Trophoblast cell (in vitro differentiated cells and primary cell): ENCODE measurements at regions not wholly inside any gene's neighbourhood (a gene's known extent, or its start where the extent isn't known, plus 50 kb on each side); places are given as distances from the start of the nearest gene placed in this dataset.

Experiments
- DNase-seq, 2 donors: peaks; one replicate each; pipeline ENCODE4 v3.0.0-alpha.2; 2016
- H2AFZ ChIP-seq: 2 replicates; pipeline ENCODE4 v1.6.1; 2013; ENCODE audit warnings: low read length, moderate library complexity, mild to moderate bottlenecking; ENCODE audit not compliant: insufficient read depth, poor library complexity
- H2AK5ac ChIP-seq: 2 replicates; pipeline ENCODE4 v1.6.1; 2013; ENCODE audit warnings: mild to moderate bottlenecking, low read length
- H2BK120ac ChIP-seq: 2 replicates; pipeline ENCODE4 v1.6.1; 2013; ENCODE audit warnings: low read length, mild to moderate bottlenecking, moderate library complexity; ENCODE audit not compliant: insufficient read depth, poor library complexity
- H2BK12ac ChIP-seq: 2 replicates; pipeline ENCODE4 v1.6.1; 2013; ENCODE audit warnings: mild to moderate bottlenecking, low read length, moderate library complexity
- H2BK5ac ChIP-seq: 2 replicates; pipeline ENCODE4 v1.6.1; 2013; ENCODE audit warnings: low read length, low read depth, moderate library complexity, mild to moderate bottlenecking; ENCODE audit not compliant: poor library complexity
- H3K14ac ChIP-seq: 2 replicates; pipeline ENCODE4 v1.6.1; 2013; ENCODE audit warnings: mild to moderate bottlenecking, low read length
- H3K18ac ChIP-seq: 2 replicates; pipeline ENCODE4 v1.6.1; 2013; ENCODE audit warnings: mild to moderate bottlenecking, low read length
- H3K23ac ChIP-seq: 2 replicates; pipeline ENCODE4 v1.6.1; 2013; ENCODE audit warnings: low read length
- H3K27ac ChIP-seq: 2 replicates; pipeline ENCODE4 v1.5.1; 2013; ENCODE audit warnings: low read depth, mild to moderate bottlenecking, inconsistent platforms, low read length, moderate library complexity
- H3K27me3 ChIP-seq: 2 replicates; pipeline ENCODE4 v1.6.1; 2013; ENCODE audit warnings: inconsistent platforms, mild to moderate bottlenecking, low read length, moderate library complexity; ENCODE audit not compliant: insufficient read depth
- H3K36me3 ChIP-seq, 2 experiments: 1 replicate in 1 of 2; 2 replicates in 1 of 2; pipeline ENCODE4 v1.6.1; 2013; ENCODE audit warnings: low read length in 2 of 2, mild to moderate bottlenecking in 2 of 2, moderate library complexity in 1 of 2; ENCODE audit not compliant: insufficient read depth in 2 of 2, control insufficient read depth in 1 of 2
- H3K4ac ChIP-seq: 2 replicates; pipeline ENCODE4 v1.6.1; 2013; ENCODE audit warnings: low read depth, mild to moderate bottlenecking, low read length, moderate library complexity
- H3K4me1 ChIP-seq, 2 experiments: 1 replicate in 1 of 2; 2 replicates in 1 of 2; pipeline ENCODE4 v1.6.1; 2013; ENCODE audit warnings: low read length in 2 of 2, mild to moderate bottlenecking in 2 of 2, moderate library complexity in 1 of 2; ENCODE audit not compliant: insufficient read depth in 2 of 2, control insufficient read depth in 1 of 2
- H3K4me2 ChIP-seq: 2 replicates; pipeline ENCODE4 v1.6.1; 2013; ENCODE audit warnings: inconsistent platforms, mild to moderate bottlenecking, low read length, moderate library complexity
- H3K4me3 ChIP-seq: 2 replicates; pipeline ENCODE4 v1.5.1; 2013; ENCODE audit warnings: mild to moderate bottlenecking, low read depth, low read length, inconsistent platforms
- H3K79me1 ChIP-seq: one replicate; pipeline ENCODE4 v1.6.1; 2013; ENCODE audit warnings: low read length
- H3K79me2 ChIP-seq: 2 replicates; pipeline ENCODE4 v1.6.1; 2013; ENCODE audit warnings: low read length, mild to moderate bottlenecking; ENCODE audit not compliant: control insufficient read depth, insufficient read depth, poor library complexity
- H3K9ac ChIP-seq: 2 replicates; pipeline ENCODE4 v1.6.1; 2013; ENCODE audit warnings: mild to moderate bottlenecking, low read length
- H3K9me3 ChIP-seq: 2 replicates; pipeline ENCODE4 v1.6.1; 2013; ENCODE audit warnings: low read depth, mild to moderate bottlenecking, control low read depth, inconsistent platforms, low read length; ENCODE audit not compliant: insufficient read depth
- H4K12ac ChIP-seq: 2 replicates; pipeline ENCODE4 v1.6.1; 2013; ENCODE audit warnings: low read depth, mild to moderate bottlenecking, low read length, moderate library complexity
- H4K8ac ChIP-seq: 2 replicates; pipeline ENCODE4 v1.6.1; 2013; ENCODE audit warnings: low read depth, mild to moderate bottlenecking, low read length, moderate library complexity
- H4K91ac ChIP-seq: one replicate; pipeline ENCODE4 v1.6.1; 2013; ENCODE audit warnings: low read depth, mild to moderate bottlenecking, low read length, moderate library complexity
- WGBS: extraction: QIAGEN DNeasy Blood & Tissue Kit; methylation state at CpG from one replicate; pipeline ENCODE4 v1.1.7; 2013; ENCODE audit warnings: missing lambda C conversion rate; ENCODE audit not compliant: insufficient read length, insufficient coverage; ENCODE audit errors: extremely low coverage; 5-methylcytosine and 5-hydroxymethylcytosine counted together

DNA sequence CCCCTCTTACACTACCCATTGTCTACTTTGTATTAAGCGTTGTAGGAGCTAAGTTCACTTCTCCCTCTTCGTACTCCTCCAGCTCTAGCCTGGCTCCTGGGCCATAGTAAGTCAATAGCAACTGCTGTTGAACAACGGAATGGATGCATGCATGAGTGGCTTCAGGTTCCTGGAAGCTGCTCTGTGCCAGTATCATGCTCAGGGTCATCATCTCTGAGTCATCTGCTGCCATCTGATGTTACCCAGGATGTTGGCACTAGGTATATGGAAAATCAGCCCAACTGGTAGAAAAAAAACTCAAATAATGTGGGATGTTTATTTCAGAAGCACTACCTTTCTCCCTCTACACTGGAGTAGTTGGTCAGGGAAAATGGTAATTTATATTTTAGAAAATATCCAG, 536.8 kb downstream of the NPIPA7 start:
- Histone ChIP-seq H3K23ac (no peak overlapping the region), H3K9ac (no peak overlapping the region), H3K9me3 (no peaks in the 10 kb centered on the region), H3K4me1 (no peaks in the 10 kb centered on the region), H2BK120ac (no peak overlapping the region), H4K12ac (no peak overlapping the region), H3K36me3 (no peaks in the 10 kb centered on the region), H4K91ac (no peak overlapping the region), H3K79me2 (no peaks in the 10 kb centered on the region), H4K8ac (no peak overlapping the region), H3K79me1 (no peaks in the 10 kb centered on the region), H3K18ac (no peak overlapping the region), H3K4ac (no peak overlapping the region), H3K27me3 (no peaks in the 10 kb centered on the region), H3K14ac (no peak overlapping the region), H2AK5ac (no peak overlapping the region), H2BK12ac (no peak overlapping the region), H3K4me2 (no peak overlapping the region), H2AFZ (no peak overlapping the region), H3K4me3 (no peak overlapping the region), H3K27ac (no peak overlapping the region), H2BK5ac (no peak overlapping the region)
- no CpG with 5 or more reads among the region's 3 CpGs for WGBS
- DNase-seq = no peak

- no peak overlapping the region for H3K18ac ChIP-seq
- no peak overlapping the region for H3K23ac ChIP-seq
- no peaks in the 10 kb centered on the region for H3K79me2 ChIP-seq
- no peak overlapping the region for H3K9ac ChIP-seq
- H3K79me1 ChIP-seq = no peaks in the 10 kb centered on the region
- H3K4ac ChIP-seq = no peak overlapping the region
- no peak overlapping the region for H4K8ac ChIP-seq
- no peak overlapping the region for H2BK5ac ChIP-seq
- no peaks in the 10 kb centered on the region for H3K4me1 ChIP-seq
- H3K4me3 ChIP-seq = no peak overlapping the region
- H3K36me3 ChIP-seq = no peaks in the 10 kb centered on the region
- WGBS = no CpG with 5 or more reads among the region's 10 CpGs
- H3K14ac ChIP-seq = no peak overlapping the region
- H4K91ac ChIP-seq = no peak overlapping the region
- H3K9me3 ChIP-seq = no peaks in the 10 kb centered on the region
- no peak overlapping the region for H2BK12ac ChIP-seq
- no peak overlapping the region for H2AFZ ChIP-seq
- no peak for DNase-seq
- no peak overlapping the region for H4K12ac ChIP-seq
- H3K27me3 ChIP-seq = no peaks in the 10 kb centered on the region
- no peak overlapping the region for H3K27ac ChIP-seq
- no peak overlapping the region for H3K4me2 ChIP-seq
- no peak overlapping the region for H2AK5ac ChIP-seq
- H2BK120ac ChIP-seq = no peak overlapping the region
Observed at GRCh38 chr16:16917191-16917785, 538.3 kb downstream of the NPIPA7 start.

DNA sequence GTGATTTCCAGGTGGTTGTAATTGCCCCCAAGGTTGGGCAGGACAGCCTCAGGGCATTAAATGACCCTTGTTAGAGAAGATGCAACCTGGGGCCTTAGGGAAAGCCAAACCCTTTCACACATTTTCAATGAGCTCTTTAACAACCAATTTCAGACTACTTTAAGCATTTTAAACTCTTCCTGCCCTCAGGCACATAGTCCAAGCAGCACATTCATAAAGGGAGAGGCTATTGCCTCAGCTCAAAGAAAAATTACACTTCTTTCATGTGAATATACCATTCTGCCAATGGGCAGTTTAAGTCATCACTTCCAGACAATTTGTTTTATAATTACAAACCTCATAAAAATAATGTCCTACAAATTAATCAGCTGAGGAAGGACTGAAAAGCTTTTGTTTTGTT, 544.5 kb downstream of the NPIPA7 start:
- no peak overlapping the region for H4K8ac ChIP-seq
- H2BK12ac ChIP-seq = no peak overlapping the region
- no peaks in the 10 kb centered on the region for H3K79me2 ChIP-seq
- H4K91ac ChIP-seq = no peak overlapping the region
- H3K36me3 ChIP-seq = no peaks in the 10 kb centered on the region
- no peak overlapping the region for H3K4me3 ChIP-seq
- no peak overlapping the region for H2BK120ac ChIP-seq
- no peaks in the 10 kb centered on the region for H3K27me3 ChIP-seq
- peak in 1 of 2 donors; percentile 54 for DNase-seq
- H3K4ac ChIP-seq = no peak overlapping the region
- no peak overlapping the region for H3K14ac ChIP-seq
- no peak overlapping the region for H3K18ac ChIP-seq
- no peak overlapping the region for H3K23ac ChIP-seq
- no peak overlapping the region for H2BK5ac ChIP-seq
- no peaks in the 10 kb centered on the region for H3K9me3 ChIP-seq
- H4K12ac ChIP-seq = no peak overlapping the region
- H2AK5ac ChIP-seq = no peak overlapping the region
- no peak overlapping the region for H2AFZ ChIP-seq
- H3K79me1 ChIP-seq = no peaks in the 10 kb centered on the region
- H3K27ac ChIP-seq = no peak overlapping the region
- H3K9ac ChIP-seq = no peak overlapping the region
- H3K4me2 ChIP-seq = no peak overlapping the region
- no peaks in the 10 kb centered on the region for H3K4me1 ChIP-seq

DNA sequence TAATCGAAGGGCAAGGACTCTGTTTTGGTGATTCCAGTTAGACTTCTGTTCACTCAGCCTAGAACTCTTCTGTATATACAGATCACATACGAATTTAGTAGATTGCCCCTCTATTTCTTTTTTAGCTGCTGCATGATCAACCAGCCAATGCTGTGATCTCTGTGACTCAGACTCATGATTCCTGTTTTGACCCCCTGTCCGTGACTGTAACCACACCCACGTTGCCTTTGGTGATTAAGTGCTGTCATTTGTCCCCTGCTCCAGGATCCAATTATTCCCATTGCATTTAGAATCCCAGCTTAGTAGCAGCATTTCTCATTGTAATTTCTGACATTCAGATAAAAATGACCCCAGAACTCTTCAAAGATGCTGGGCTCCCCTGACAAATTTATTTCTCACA, 545.7 kb downstream of the NPIPA7 start:
- Histone ChIP-seq H2BK5ac (no peak overlapping the region), H3K14ac (no peak overlapping the region), H3K4me3 (no peak overlapping the region), H3K79me2 (no peaks in the 10 kb centered on the region), H3K27me3 (no peaks in the 10 kb centered on the region), H2AK5ac (no peak overlapping the region), H2AFZ (no peak overlapping the region), H3K4me1 (no peaks in the 10 kb centered on the region), H3K36me3 (no peaks in the 10 kb centered on the region), H3K23ac (no peak overlapping the region), H3K18ac (no peak overlapping the region), H4K12ac (no peak overlapping the region), H3K9ac (no peak overlapping the region), H4K91ac (no peak overlapping the region), H3K79me1 (no peaks in the 10 kb centered on the region), H3K4ac (no peak overlapping the region), H3K4me2 (no peak overlapping the region), H2BK120ac (no peak overlapping the region), H2BK12ac (no peak overlapping the region), H3K9me3 (no peaks in the 10 kb centered on the region), H4K8ac (no peak overlapping the region), H3K27ac (no peak overlapping the region)
- DNase-seq = no peak
- no CpG with 5 or more reads among the region's 4 CpGs for WGBS
